ENCODE measurements at regions not wholly inside any gene's neighbourhood (a gene's known extent, or its start where the extent isn't known, plus 50 kb on each side); places are given as distances from the start of the nearest gene placed in this dataset.

GRCh38 chr10:130757271-130757670, 554.2 kb downstream of the TCERG1L start:
- Histone ChIP-seq H3K27me3 (ENCODE audit: insufficient read depth, poor library complexity, severe bottlenecking) (no peaks in the 10 kb centered on the region), H3K27ac (replicated peaks) (no peak overlapping the region), H3K4me3 (replicated peaks; ENCODE audit: insufficient read depth, low read length) (no peak overlapping the region)
- TF ChIP-seq CTCF (IDR thresholded peaks at IDR 0.05; ENCODE audit: insufficient read depth, low read length), result no peak
- DNase-seq (ENCODE audit: low read depth in 1 of 2, low spot score in 1 of 2), result no peak

- no peak for DNase-seq (ENCODE audit: low read depth in 1 of 2, low spot score in 1 of 2)
- no peaks in the 10 kb centered on the region for H3K27me3 ChIP-seq (ENCODE audit: insufficient read depth, poor library complexity, severe bottlenecking)
- H3K4me3 ChIP-seq (replicated peaks; ENCODE audit: insufficient read depth, low read length), result no peak overlapping the region
- H3K27ac ChIP-seq (replicated peaks), result no peak overlapping the region
- TF ChIP-seq REST (IDR thresholded peaks at IDR 0.05; ENCODE audit: insufficient replicate concordance, low read depth) (no peak), POLR2AphosphoS5 (IDR thresholded peaks at IDR 0.05; ENCODE audit: low read depth) (no peak)
Observed at GRCh38 chr10:130757821-130758489, 553.6 kb downstream of the TCERG1L start.

GRCh38 chr10:130758529-130758928, 553.0 kb downstream of the TCERG1L start:
- Histone ChIP-seq H3K27ac (replicated peaks) (no peak overlapping the region), H3K4me3 (replicated peaks; ENCODE audit: insufficient read depth, low read length) (no peak overlapping the region), H3K27me3 (ENCODE audit: insufficient read depth, poor library complexity, severe bottlenecking) (no peaks in the 10 kb centered on the region)
- TF ChIP-seq CTCF (IDR thresholded peaks at IDR 0.05; ENCODE audit: insufficient read depth, low read length), result no peak
- no peak for DNase-seq (ENCODE audit: low read depth in 1 of 2, low spot score in 1 of 2)

DNA sequence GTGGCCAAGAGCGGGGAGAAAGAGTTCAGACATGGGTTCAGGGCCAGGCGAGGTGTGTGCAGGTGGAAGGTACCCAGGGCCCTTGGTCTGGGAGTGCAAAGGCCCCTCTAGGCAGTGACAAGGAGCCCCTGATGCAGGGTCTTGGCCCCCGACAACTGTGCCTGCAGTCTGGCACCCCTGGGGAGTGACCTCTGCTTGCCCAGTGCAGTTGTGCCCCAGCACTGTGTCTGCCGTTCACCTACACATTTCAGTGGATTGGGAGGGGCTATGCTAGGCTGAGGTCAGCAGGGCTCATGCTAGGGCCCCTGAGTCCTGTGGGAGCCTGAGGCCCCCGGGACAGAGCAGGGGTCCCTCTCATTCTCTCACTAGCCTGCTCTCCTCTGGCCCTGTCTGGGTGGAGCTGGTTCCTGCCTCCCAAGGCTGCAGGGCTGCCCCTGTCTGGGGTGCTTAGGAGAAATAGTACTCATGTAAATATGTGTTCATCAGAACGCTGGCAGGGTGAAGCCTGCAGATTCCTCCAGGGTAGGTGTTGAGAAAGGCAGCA, 550.4 kb downstream of the TCERG1L start:
- Histone ChIP-seq H3K27ac (replicated peaks) (no peak overlapping the region), H3K4me3 (replicated peaks; ENCODE audit: insufficient read depth, low read length) (no peak overlapping the region), H3K27me3 (ENCODE audit: insufficient read depth, poor library complexity, severe bottlenecking) (no peaks in the 10 kb centered on the region)
- no peak for DNase-seq (ENCODE audit: low read depth in 1 of 2, low spot score in 1 of 2)
- TF ChIP-seq SPI1 (IDR thresholded peaks at IDR 0.05; ENCODE audit: borderline replicate concordance, low read depth) (no peak), CTCF (IDR thresholded peaks at IDR 0.05; ENCODE audit: insufficient read depth, low read length) (no peak), REST (IDR thresholded peaks at IDR 0.05; ENCODE audit: insufficient replicate concordance, low read depth) (no peak), GABPA (IDR thresholded peaks at IDR 0.05; ENCODE audit: low read depth) (no peak), POLR2AphosphoS5 (IDR thresholded peaks at IDR 0.05; ENCODE audit: low read depth) (no peak)
